Spinal cord (tissue), 9 donors: ENCODE measurements at regions not wholly inside any gene's neighbourhood (a gene's known extent, or its start where the extent isn't known, plus 50 kb on each side); places are given as distances from the start of the nearest gene placed in this dataset.
A peak's percentile ranks its signal among the peaks of the same experiment; 100 is the strongest.

Experiments
- DNase-seq, 6 donors: peaks; one replicate each; pipeline versions ENCODE4 v3.0.0 to v3.0.0-alpha.2; 2013 to 2015; ENCODE audit warnings: low spot score in 6 of 6, low read depth in 4 of 6
- H3K27ac ChIP-seq: one replicate; pipeline ENCODE4 v1.5.1; 2013; ENCODE audit warnings: low read depth, low read length, control low read depth
- H3K27me3 ChIP-seq: one replicate; pipeline ENCODE4 v1.6.1; 2013; ENCODE audit warnings: low read length; ENCODE audit not compliant: control insufficient read depth, insufficient read depth
- H3K36me3 ChIP-seq: one replicate; pipeline ENCODE4 v1.6.1; 2013; ENCODE audit warnings: low read length; ENCODE audit not compliant: control insufficient read depth, insufficient read depth
- H3K4me1 ChIP-seq: one replicate; pipeline ENCODE4 v1.6.1; 2013; ENCODE audit warnings: low read length; ENCODE audit not compliant: control insufficient read depth, insufficient read depth
- H3K4me3 ChIP-seq: one replicate; pipeline ENCODE4 v1.5.1; 2013; ENCODE audit warnings: low read depth, low read length, control low read depth
- H3K9me3 ChIP-seq: one replicate; pipeline ENCODE4 v1.6.1; 2013; ENCODE audit warnings: low read length; ENCODE audit not compliant: control insufficient read depth, insufficient read depth
- WGBS: methylation state at CpG from one replicate; pipeline ENCODE4 v1.1.5; 2013; ENCODE audit warnings: missing lambda C conversion rate; ENCODE audit not compliant: insufficient coverage; 5-methylcytosine and 5-hydroxymethylcytosine counted together
- donor health status: healthy.

- H3K27me3 ChIP-seq, result no peaks in the 10 kb centered on the region
- H3K27ac ChIP-seq, result no peak overlapping the region
- no peak overlapping the region for H3K4me3 ChIP-seq
- DNase-seq, result peak in 3 of 6 donors; percentile 14 to 79 (median 69)
- H3K9me3 ChIP-seq, result no peaks in the 10 kb centered on the region
- H3K36me3 ChIP-seq, result no peaks in the 10 kb centered on the region
- no peaks in the 10 kb centered on the region for H3K4me1 ChIP-seq
- 50% methylated on average over 1 of the region's 1 CpG for WGBS
Observed at GRCh38 chr4:125091101-125091500, 223.7 kb upstream of the FAT4 start.

GRCh38 chr4:125084608-125085007, 230.1 kb upstream of the FAT4 start:
- no peaks in the 10 kb centered on the region for H3K4me1 ChIP-seq
- no peak overlapping the region for H3K27ac ChIP-seq
- H3K4me3 ChIP-seq, result no peak overlapping the region
- H3K36me3 ChIP-seq, result no peaks in the 10 kb centered on the region
- H3K27me3 ChIP-seq, result no peaks in the 10 kb centered on the region
- 83% methylated on average over 1 of the region's 1 CpG for WGBS
- peak in 1 of 6 donors; percentile 16 for DNase-seq
- no peaks in the 10 kb centered on the region for H3K9me3 ChIP-seq

DNA sequence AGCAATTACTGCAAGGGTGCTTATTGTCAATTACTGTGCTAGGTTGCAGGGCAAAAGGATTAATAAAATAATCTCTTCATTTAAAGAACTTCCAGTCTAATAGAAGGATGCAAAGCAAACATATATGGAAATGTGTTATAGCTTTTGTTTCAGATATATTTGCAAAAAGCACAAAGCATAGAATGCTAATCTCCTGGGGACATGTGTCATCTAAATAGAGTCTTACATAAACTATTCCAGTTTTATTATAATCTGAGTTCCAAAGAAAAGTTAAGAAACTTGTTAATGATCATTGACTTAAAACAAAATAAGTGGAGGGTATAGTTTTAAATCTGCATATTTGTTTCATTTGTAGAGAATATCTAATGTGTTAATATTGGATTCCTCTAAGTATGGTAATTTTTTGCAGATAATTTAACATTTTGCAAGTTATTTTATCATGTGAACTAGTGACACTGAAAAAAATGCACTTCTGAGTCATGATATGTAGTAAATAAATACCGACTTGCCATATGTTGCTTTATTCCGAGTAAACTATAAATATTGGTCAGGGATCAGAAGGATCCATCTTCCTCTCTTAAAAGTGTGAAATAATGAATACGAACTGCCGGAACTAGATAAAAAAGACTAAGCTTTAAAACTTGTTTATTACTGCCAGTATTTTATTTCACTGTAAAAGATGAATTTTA, 231.9 kb upstream of the FAT4 start:
- Histone ChIP-seq H3K36me3 (no peaks in the 10 kb centered on the region), H3K27me3 (no peaks in the 10 kb centered on the region), H3K9me3 (no peaks in the 10 kb centered on the region), H3K4me1 (no peaks in the 10 kb centered on the region), H3K4me3 (no peak overlapping the region), H3K27ac (no peak overlapping the region)
- no CpG with 5 or more reads among the region's 4 CpGs for WGBS
- DNase-seq, result no peak

GRCh38 chr4:125072269-125072668, 242.5 kb upstream of the FAT4 start:
- no peaks in the 10 kb centered on the region for H3K36me3 ChIP-seq
- H3K4me3 ChIP-seq, result no peak overlapping the region
- H3K9me3 ChIP-seq, result no peaks in the 10 kb centered on the region
- no peak overlapping the region for H3K27ac ChIP-seq
- DNase-seq, result no peak
- no peaks in the 10 kb centered on the region for H3K4me1 ChIP-seq
- H3K27me3 ChIP-seq, result no peaks in the 10 kb centered on the region

DNA sequence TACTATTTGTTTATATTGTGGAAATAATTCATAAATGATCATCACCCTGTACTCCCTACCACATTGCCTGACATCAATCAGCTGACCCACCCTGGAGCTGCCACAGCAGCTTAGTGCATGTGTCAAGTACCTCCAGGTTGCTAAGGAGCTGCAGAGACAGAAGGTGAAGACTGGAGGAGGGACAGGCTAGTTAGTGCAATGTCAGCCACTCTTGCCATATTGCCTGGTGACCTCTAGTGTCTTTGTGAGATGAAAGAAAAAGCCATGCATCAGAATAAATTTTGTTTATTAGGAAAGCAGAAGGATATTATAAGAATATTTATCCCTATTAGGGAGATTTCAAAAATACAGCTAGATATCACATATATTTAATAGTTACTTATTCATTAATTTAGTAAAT, 243.9 kb upstream of the FAT4 start:
- Histone ChIP-seq H3K9me3 (no peaks in the 10 kb centered on the region), H3K4me1 (no peaks in the 10 kb centered on the region), H3K36me3 (no peaks in the 10 kb centered on the region), H3K4me3 (no peak overlapping the region), H3K27me3 (no peaks in the 10 kb centered on the region), H3K27ac (no peak overlapping the region)
- DNase-seq, result no peak

- Histone ChIP-seq H3K4me1 (no peaks in the 10 kb centered on the region), H3K36me3 (no peaks in the 10 kb centered on the region), H3K9me3 (no peaks in the 10 kb centered on the region), H3K27ac (no peak overlapping the region), H3K4me3 (no peak overlapping the region), H3K27me3 (no peaks in the 10 kb centered on the region)
- DNase-seq, result peak in 1 of 6 donors; percentile 36
- 0% methylated on average over 1 of the region's 7 CpGs for WGBS
Observed at GRCh38 chr4:125062115-125063050, 252.4 kb upstream of the FAT4 start.

DNA sequence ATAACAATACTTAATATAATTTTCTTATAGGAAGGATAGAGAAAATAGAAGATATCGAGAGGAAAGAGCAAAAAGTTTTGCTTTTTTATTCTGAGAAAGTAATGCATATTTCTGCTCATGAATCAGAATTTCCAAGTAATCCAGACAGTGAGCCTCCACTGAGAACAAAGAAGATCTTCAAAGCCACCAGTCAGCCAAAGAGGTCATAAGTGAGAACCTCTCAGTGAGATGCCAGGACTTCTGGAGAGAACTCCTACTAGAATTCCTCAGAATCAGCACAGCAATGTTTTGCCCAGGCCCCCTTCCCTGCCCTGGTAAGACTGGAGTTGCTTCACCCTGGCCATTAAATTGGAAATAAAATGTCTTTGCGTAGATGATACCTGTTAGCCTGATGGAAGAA, 254.4 kb upstream of the FAT4 start:
- WGBS, result no CpG with 5 or more reads among the region's 2 CpGs
- no peaks in the 10 kb centered on the region for H3K36me3 ChIP-seq
- no peaks in the 10 kb centered on the region for H3K27me3 ChIP-seq
- no peaks in the 10 kb centered on the region for H3K9me3 ChIP-seq
- H3K4me3 ChIP-seq, result no peak overlapping the region
- H3K4me1 ChIP-seq, result no peaks in the 10 kb centered on the region
- DNase-seq, result peak in 1 of 6 donors; percentile 30
- H3K27ac ChIP-seq, result no peak overlapping the region

- no peaks in the 10 kb centered on the region for H3K36me3 ChIP-seq
- H3K4me1 ChIP-seq, result no peaks in the 10 kb centered on the region
- H3K27ac ChIP-seq, result no peak overlapping the region
- no CpG with 5 or more reads among the region's 1 CpG for WGBS
- H3K9me3 ChIP-seq, result no peaks in the 10 kb centered on the region
- no peaks in the 10 kb centered on the region for H3K27me3 ChIP-seq
- DNase-seq, result no peak
- no peak overlapping the region for H3K4me3 ChIP-seq
Observed at GRCh38 chr4:125049711-125050110, 265.0 kb upstream of the FAT4 start.

GRCh38 chr4:125045311-125045710, 269.4 kb upstream of the FAT4 start:
- Histone ChIP-seq H3K4me1 (no peaks in the 10 kb centered on the region), H3K4me3 (no peak overlapping the region), H3K27me3 (no peaks in the 10 kb centered on the region), H3K9me3 (no peaks in the 10 kb centered on the region), H3K27ac (no peak overlapping the region), H3K36me3 (no peaks in the 10 kb centered on the region)
- no peak for DNase-seq

DNA sequence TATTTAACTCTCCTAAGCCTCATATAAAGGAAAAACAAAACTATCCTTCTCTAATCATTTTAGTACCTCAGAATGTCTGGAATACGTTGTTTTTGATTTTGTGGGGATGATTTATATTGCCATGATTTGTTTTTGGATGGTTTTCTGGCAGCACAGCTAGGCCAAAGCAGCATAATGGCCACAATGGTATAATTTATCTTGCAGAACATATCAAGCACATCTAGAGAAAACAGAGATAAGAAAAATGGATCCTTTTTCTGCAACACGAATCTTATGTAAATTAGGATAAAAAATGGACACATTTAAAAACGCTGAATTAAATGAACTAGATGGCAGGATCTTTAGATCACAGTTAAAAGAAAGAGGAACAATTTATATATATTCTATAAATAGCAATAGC, 269.9 kb upstream of the FAT4 start:
- no CpG with 5 or more reads among the region's 3 CpGs for WGBS
- Histone ChIP-seq H3K9me3 (no peaks in the 10 kb centered on the region), H3K4me3 (no peak overlapping the region), H3K27me3 (no peaks in the 10 kb centered on the region), H3K36me3 (no peaks in the 10 kb centered on the region), H3K27ac (no peak overlapping the region), H3K4me1 (no peaks in the 10 kb centered on the region)
- peak in 1 of 6 donors; percentile 48 for DNase-seq
